ENCODE measurements at regions not wholly inside any gene's neighbourhood (a gene's known extent, or its start where the extent isn't known, plus 50 kb on each side); places are given as distances from the start of the nearest gene placed in this dataset.

GRCh38 chr16:8107296-8107695, 483.0 kb downstream of the TMEM114 start:
- H4K20me1 ChIP-seq (ENCODE audit: control insufficient read depth, insufficient read depth, low read length, poor library complexity, severe bottlenecking), result no peaks in the 10 kb centered on the region
- H2AFZ ChIP-seq (ENCODE audit: insufficient read depth, low read depth, low read length, poor library complexity, severe bottlenecking), result no peak overlapping the region
- H3K27ac ChIP-seq (ENCODE audit: low read length in 2 of 2), result no peak overlapping the region
- H3K27me3 ChIP-seq (replicated peaks in 1 of 4; ENCODE audit: control extremely low read depth in 1 of 4, control insufficient read depth in 3 of 4, insufficient read depth in 4 of 4, low read length in 3 of 4), result no peaks in the 10 kb centered on the region
- TF ChIP-seq EZH2 (IDR thresholded peaks at IDR 0.05; ENCODE audit: borderline replicate concordance, insufficient read depth, low read depth, low read length, poor library complexity, severe bottlenecking), result no peak
- WGBS (ENCODE audit: insufficient coverage), result 17% methylated on average over 5 of the region's 10 CpGs
- CTCF ChIA-PET, result no interaction called here
- Mint-ChIP-seq H3K27ac (no peak overlapping the region), H3K4me3 (no peak overlapping the region), H3K4me1 (no peaks in the 10 kb centered on the region), H3K9me3 (ENCODE audit: insufficient read depth) (no peaks in the 10 kb centered on the region), H3K27me3 (no peaks in the 10 kb centered on the region)
- POLR2A ChIA-PET, result no interaction called here
- no peak overlapping the region for H3K4me2 ChIP-seq (replicated peaks; ENCODE audit: low read depth, low read length, poor library complexity, severe bottlenecking)
- no peak overlapping the region for H3K9ac ChIP-seq (ENCODE audit: low read length)
- H3K4me1 ChIP-seq (ENCODE audit: control insufficient read depth in 2 of 2, insufficient read depth in 2 of 2, low read length in 2 of 2), result no peaks in the 10 kb centered on the region
- no peak overlapping the region for H3K4me3 ChIP-seq (ENCODE audit: control extremely low read depth in 1 of 5, extremely low read depth in 1 of 5, insufficient read depth in 1 of 5, low read depth in 2 of 5, low read length in 4 of 5)
- H3K9me3 ChIP-seq (ENCODE audit: control extremely low read depth in 1 of 3, control insufficient read depth in 2 of 3, insufficient read depth in 1 of 3, low read length in 2 of 3), result peaks cover 0 to 7% (median 0%) of the 10 kb centered on the region in 3 donors
- ATAC-seq (ENCODE audit: low read depth) (no peak), DNase-seq (no peak)
- intact Hi-C loops (cut with micrococcal nuclease), result no loop called here
- H3K79me2 ChIP-seq (ENCODE audit: control insufficient read depth, insufficient read depth, low read length), result no peaks in the 10 kb centered on the region
- no peaks in the 10 kb centered on the region for H3K36me3 ChIP-seq (replicated peaks in 1 of 2; ENCODE audit: control extremely low read depth in 1 of 2, control insufficient read depth in 1 of 2, extremely low read depth in 1 of 2, insufficient read depth in 2 of 2, low read length in 1 of 2)

- intact Hi-C loops (cut with micrococcal nuclease), result no loop called here
- DNase-seq (no peak), ATAC-seq (ENCODE audit: low read depth) (no peak)
- Histone ChIP-seq H3K4me2 (replicated peaks; ENCODE audit: low read depth, low read length, poor library complexity, severe bottlenecking) (no peak overlapping the region), H4K20me1 (ENCODE audit: control insufficient read depth, insufficient read depth, low read length, poor library complexity, severe bottlenecking) (no peaks in the 10 kb centered on the region), H3K9me3 (ENCODE audit: control extremely low read depth in 1 of 3, control insufficient read depth in 2 of 3, insufficient read depth in 1 of 3, low read length in 2 of 3) (peaks cover 0 to 2% (median 0%) of the 10 kb centered on the region in 3 donors), H2AFZ (ENCODE audit: insufficient read depth, low read depth, low read length, poor library complexity, severe bottlenecking) (no peak overlapping the region), H3K79me2 (ENCODE audit: control insufficient read depth, insufficient read depth, low read length) (no peaks in the 10 kb centered on the region), H3K27me3 (replicated peaks in 1 of 4; ENCODE audit: control extremely low read depth in 1 of 4, control insufficient read depth in 3 of 4, insufficient read depth in 4 of 4, low read length in 3 of 4) (no peaks in the 10 kb centered on the region), H3K9ac (ENCODE audit: low read length) (no peak overlapping the region), H3K36me3 (replicated peaks in 1 of 2; ENCODE audit: control extremely low read depth in 1 of 2, control insufficient read depth in 1 of 2, extremely low read depth in 1 of 2, insufficient read depth in 2 of 2, low read length in 1 of 2) (no peaks in the 10 kb centered on the region), H3K4me3 (ENCODE audit: control extremely low read depth in 1 of 5, extremely low read depth in 1 of 5, insufficient read depth in 1 of 5, low read depth in 2 of 5, low read length in 4 of 5) (no peak overlapping the region), H3K4me1 (ENCODE audit: control insufficient read depth in 2 of 2, insufficient read depth in 2 of 2, low read length in 2 of 2) (no peaks in the 10 kb centered on the region), H3K27ac (ENCODE audit: low read length in 2 of 2) (no peak overlapping the region)
- no peaks in the 10 kb centered on the region for H3K9me3 Mint-ChIP-seq (ENCODE audit: insufficient read depth)
- CTCF ChIA-PET, result no interaction called here
- POLR2A ChIA-PET, result no interaction called here
- no peak overlapping the region for H3K27ac Mint-ChIP-seq
- no peak overlapping the region for H3K4me3 Mint-ChIP-seq
- H3K27me3 Mint-ChIP-seq, result no peaks in the 10 kb centered on the region
- WGBS (ENCODE audit: insufficient coverage), result 88% methylated on average over 5 of the region's 8 CpGs
- no peaks in the 10 kb centered on the region for H3K4me1 Mint-ChIP-seq
- TF ChIP-seq EZH2 (IDR thresholded peaks at IDR 0.05; ENCODE audit: borderline replicate concordance, insufficient read depth, low read depth, low read length, poor library complexity, severe bottlenecking), result no peak
Observed at GRCh38 chr16:8103649-8104289, 486.5 kb downstream of the TMEM114 start.
